Ovary (tissue), 3 donors: ENCODE measurements at regions not wholly inside any gene's neighbourhood (a gene's known extent, or its start where the extent isn't known, plus 50 kb on each side); places are given as distances from the start of the nearest gene placed in this dataset.

ENCODE experiments used
- EP300 ChIP-seq: sonication (generic); formaldehyde crosslinking; IDR thresholded peaks from one replicate; pipeline ENCODE4 v1.6.1; 2017; ENCODE audit warnings: antibody characterized with exemption
- POLR2A ChIP-seq: fragments of 450-650 bp; IDR thresholded peaks from one replicate; pipeline ENCODE4 v1.6.1; 2017; ENCODE audit warnings: antibody characterized with exemption, mild to moderate bottlenecking, moderate library complexity
- TF ChIP-seq, protein P1 (sequence below), 3 donors: fragments of 450-650 bp in 2 of 3; fragments of 200-600 bp in 1 of 3; IDR thresholded peaks; one replicate each; pipeline versions ENCODE4 v1.5.1 to v1.8.0; 2016 to 2022; ENCODE audit warnings: antibody characterized with exemption in 3 of 3, mild to moderate bottlenecking in 1 of 3
- donor health status: DM: no; HTN: no; CAD: no.

- TF ChIP-seq, protein P1, sequence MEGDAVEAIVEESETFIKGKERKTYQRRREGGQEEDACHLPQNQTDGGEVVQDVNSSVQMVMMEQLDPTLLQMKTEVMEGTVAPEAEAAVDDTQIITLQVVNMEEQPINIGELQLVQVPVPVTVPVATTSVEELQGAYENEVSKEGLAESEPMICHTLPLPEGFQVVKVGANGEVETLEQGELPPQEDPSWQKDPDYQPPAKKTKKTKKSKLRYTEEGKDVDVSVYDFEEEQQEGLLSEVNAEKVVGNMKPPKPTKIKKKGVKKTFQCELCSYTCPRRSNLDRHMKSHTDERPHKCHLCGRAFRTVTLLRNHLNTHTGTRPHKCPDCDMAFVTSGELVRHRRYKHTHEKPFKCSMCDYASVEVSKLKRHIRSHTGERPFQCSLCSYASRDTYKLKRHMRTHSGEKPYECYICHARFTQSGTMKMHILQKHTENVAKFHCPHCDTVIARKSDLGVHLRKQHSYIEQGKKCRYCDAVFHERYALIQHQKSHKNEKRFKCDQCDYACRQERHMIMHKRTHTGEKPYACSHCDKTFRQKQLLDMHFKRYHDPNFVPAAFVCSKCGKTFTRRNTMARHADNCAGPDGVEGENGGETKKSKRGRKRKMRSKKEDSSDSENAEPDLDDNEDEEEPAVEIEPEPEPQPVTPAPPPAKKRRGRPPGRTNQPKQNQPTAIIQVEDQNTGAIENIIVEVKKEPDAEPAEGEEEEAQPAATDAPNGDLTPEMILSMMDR (IDR thresholded peaks at IDR 0.05), result no peak
- TF ChIP-seq POLR2A (no peak), EP300 (no peak)
Observed at GRCh38 chr12:23361971-23362370, 587.5 kb downstream of the SOX5 start.
